Neural crest cell (in vitro differentiated cells): ENCODE measurements at regions not wholly inside any gene's neighbourhood (a gene's known extent, or its start where the extent isn't known, plus 50 kb on each side); places are given as distances from the start of the nearest gene placed in this dataset.

Experiments
- DNase-seq: peaks from one replicate; pipeline ENCODE4 v3.0.0; 2021; ENCODE audit warnings: low read depth, mixed read lengths, low spot score
- H3K27ac Mint-ChIP-seq: one replicate; pipeline ENCODE4 v1.8.0; 2021; ENCODE audit warnings: mild to moderate bottlenecking, mixed read lengths; ENCODE audit not compliant: unreplicated experiment
- H3K27me3 Mint-ChIP-seq: 2 replicates; pipeline ENCODE4 v1.8.0; 2021; ENCODE audit warnings: low read depth, mild to moderate bottlenecking, mixed read lengths
- H3K36me3 Mint-ChIP-seq: 2 replicates; pipeline ENCODE4 v1.8.0; 2021; ENCODE audit warnings: low read depth, mild to moderate bottlenecking, mixed read lengths
- H3K4me1 Mint-ChIP-seq: 2 replicates; pipeline ENCODE4 v1.8.0; 2021; ENCODE audit warnings: mixed read lengths
- H3K4me3 Mint-ChIP-seq: one replicate; pipeline ENCODE4 v1.8.0; 2021; ENCODE audit warnings: mild to moderate bottlenecking, mixed read lengths
- H3K9me3 Mint-ChIP-seq: 2 replicates; pipeline ENCODE4 v1.8.0; 2021; ENCODE audit warnings: mixed read lengths
- TF ChIP-seq, protein P1 (sequence below): fragments of 200-600 bp; sonication (generic); conservative IDR thresholded peaks from 2 replicates; pipeline ENCODE4 v1.5.0; 2021; ENCODE audit warnings: antibody characterized with exemption, mild to moderate bottlenecking

- Mint-ChIP-seq H3K36me3 (no peaks in the 10 kb centered on the region), H3K27me3 (no peaks in the 10 kb centered on the region), H3K4me3 (no peak overlapping the region), H3K27ac (no peak overlapping the region), H3K4me1 (no peaks in the 10 kb centered on the region), H3K9me3 (peaks cover 16% of the 10 kb centered on the region)
- DNase-seq: no peak
- TF ChIP-seq, protein P1, sequence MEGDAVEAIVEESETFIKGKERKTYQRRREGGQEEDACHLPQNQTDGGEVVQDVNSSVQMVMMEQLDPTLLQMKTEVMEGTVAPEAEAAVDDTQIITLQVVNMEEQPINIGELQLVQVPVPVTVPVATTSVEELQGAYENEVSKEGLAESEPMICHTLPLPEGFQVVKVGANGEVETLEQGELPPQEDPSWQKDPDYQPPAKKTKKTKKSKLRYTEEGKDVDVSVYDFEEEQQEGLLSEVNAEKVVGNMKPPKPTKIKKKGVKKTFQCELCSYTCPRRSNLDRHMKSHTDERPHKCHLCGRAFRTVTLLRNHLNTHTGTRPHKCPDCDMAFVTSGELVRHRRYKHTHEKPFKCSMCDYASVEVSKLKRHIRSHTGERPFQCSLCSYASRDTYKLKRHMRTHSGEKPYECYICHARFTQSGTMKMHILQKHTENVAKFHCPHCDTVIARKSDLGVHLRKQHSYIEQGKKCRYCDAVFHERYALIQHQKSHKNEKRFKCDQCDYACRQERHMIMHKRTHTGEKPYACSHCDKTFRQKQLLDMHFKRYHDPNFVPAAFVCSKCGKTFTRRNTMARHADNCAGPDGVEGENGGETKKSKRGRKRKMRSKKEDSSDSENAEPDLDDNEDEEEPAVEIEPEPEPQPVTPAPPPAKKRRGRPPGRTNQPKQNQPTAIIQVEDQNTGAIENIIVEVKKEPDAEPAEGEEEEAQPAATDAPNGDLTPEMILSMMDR: no peak
Measured at GRCh38 chr21:20418353-20418752, 579.9 kb upstream of the NCAM2 start.

DNA sequence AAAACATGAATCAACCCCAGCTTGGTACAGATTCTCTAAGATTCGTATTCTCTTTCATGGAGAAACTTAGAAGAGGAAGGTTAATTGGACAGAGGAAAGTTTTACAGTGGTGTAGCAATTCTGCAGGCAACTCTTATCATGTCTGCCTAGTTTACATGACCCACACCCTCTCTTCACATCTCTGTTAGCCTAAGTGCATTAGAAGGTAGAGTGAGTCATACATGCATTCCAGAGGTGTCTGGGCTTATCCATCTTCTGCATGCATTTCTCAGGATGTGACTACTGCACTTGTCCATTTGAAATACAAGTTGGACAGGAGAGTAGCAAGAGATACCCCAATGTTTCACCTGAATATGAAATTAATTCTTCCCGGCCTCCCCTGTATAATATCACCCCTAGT, 578.4 kb upstream of the NCAM2 start:
- TF ChIP-seq, protein P1: no peak
- Mint-ChIP-seq H3K4me3 (no peak overlapping the region), H3K9me3 (peaks cover 16% of the 10 kb centered on the region), H3K4me1 (no peaks in the 10 kb centered on the region), H3K36me3 (no peaks in the 10 kb centered on the region), H3K27me3 (no peaks in the 10 kb centered on the region), H3K27ac (no peak overlapping the region)
- no peak for DNase-seq

GRCh38 chr21:20424943-20425342, 573.3 kb upstream of the NCAM2 start:
- Mint-ChIP-seq H3K36me3 (no peaks in the 10 kb centered on the region), H3K9me3 (peaks cover 13% of the 10 kb centered on the region), H3K27me3 (no peaks in the 10 kb centered on the region), H3K4me1 (no peaks in the 10 kb centered on the region), H3K27ac (no peak overlapping the region), H3K4me3 (no peak overlapping the region)
- no peak for DNase-seq
- TF ChIP-seq, protein P1: no peak

DNA sequence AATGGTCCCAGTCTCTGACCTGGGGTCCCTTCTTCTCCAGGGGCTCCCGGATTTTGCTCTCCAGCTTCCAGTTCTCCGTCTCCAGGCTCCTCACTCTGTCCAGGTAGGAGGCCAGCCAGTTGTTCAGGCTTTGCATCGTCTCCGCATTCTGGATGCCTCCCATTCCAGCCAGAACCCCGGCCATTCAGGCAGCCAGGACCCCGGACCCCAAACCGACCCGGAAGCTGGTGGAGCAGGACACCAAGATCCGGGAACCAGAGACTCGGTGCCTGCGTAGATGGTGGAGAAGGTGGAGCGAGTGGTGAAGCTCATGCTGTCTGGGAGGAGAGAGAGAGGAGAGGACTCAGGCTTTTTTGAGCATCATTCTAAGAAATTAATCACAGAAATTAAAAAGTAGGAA, 572.4 kb upstream of the NCAM2 start:
- H3K27me3 Mint-ChIP-seq: no peaks in the 10 kb centered on the region
- no peaks in the 10 kb centered on the region for H3K36me3 Mint-ChIP-seq
- no peak overlapping the region for H3K4me3 Mint-ChIP-seq
- peaks cover 12% of the 10 kb centered on the region for H3K9me3 Mint-ChIP-seq
- TF ChIP-seq, protein P1: no peak
- no peaks in the 10 kb centered on the region for H3K4me1 Mint-ChIP-seq
- DNase-seq: no peak
- H3K27ac Mint-ChIP-seq: no peak overlapping the region

DNA sequence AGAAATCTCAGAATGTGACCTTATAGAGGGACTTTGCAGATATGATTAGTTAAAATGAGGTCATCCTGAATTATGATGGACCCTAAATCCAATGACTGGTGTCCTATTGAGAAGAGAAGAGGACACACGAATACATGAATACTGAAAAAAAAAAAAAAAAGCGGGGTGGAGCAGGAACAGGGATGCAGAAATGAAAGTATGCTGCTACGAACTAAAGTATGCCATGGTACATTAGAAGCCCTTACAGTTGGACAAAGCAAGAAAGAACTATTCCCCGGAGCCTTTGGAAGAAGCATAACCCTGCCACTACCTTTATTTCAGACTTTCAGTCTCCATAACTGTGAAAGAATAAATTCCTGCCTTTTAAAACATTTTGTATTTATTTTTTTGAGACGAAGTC, 557.9 kb upstream of the NCAM2 start:
- Mint-ChIP-seq H3K9me3 (peaks cover 8% of the 10 kb centered on the region), H3K27me3 (no peaks in the 10 kb centered on the region), H3K36me3 (no peaks in the 10 kb centered on the region), H3K4me3 (no peak overlapping the region), H3K27ac (no peak overlapping the region), H3K4me1 (peaks cover 4% of the 10 kb centered on the region)
- TF ChIP-seq, protein P1: no peak
- no peak for DNase-seq
